Loucy (cell line): ENCODE measurements at regions not wholly inside any gene's neighbourhood (a gene's known extent, or its start where the extent isn't known, plus 50 kb on each side); places are given as distances from the start of the nearest gene placed in this dataset.
"Not testable (repeated sequence)": the region's sequence is repeated elsewhere in the genome, so short reads cannot be mapped to it uniquely, and the experiment has no call there.

Experiments
- H2AFZ ChIP-seq: fragments of 200-600 bp; sonication (generic); 2 replicates; pipeline ENCODE4 v1.6.0; 2016; ENCODE audit warnings: antibody characterized with exemption, mild to moderate bottlenecking, low read length, moderate library complexity
- H3F3A ChIP-seq: fragments of 200-600 bp; 2 replicates; pipeline ENCODE4 v1.6.0; 2016; ENCODE audit warnings: antibody characterized with exemption, low read depth, mild to moderate bottlenecking
- H3K27me3 ChIP-seq: fragments of 200-600 bp; sonication (generic); 2 replicates; pipeline ENCODE4 v1.6.1; 2014; ENCODE audit warnings: low read length, mild to moderate bottlenecking; ENCODE audit not compliant: insufficient read depth, poor library complexity, severe bottlenecking
- H3K36me3 ChIP-seq: fragments of 200-600 bp; sonication (generic); 2 replicates; pipeline ENCODE4 v1.6.1; 2016; ENCODE audit warnings: low read length; ENCODE audit not compliant: insufficient read depth
- H3K4me1 ChIP-seq: fragments of 200-600 bp; sonication (generic); 2 replicates; pipeline ENCODE4 v1.5.1; 2014; ENCODE audit warnings: low read length, mild to moderate bottlenecking; ENCODE audit not compliant: insufficient read depth, poor library complexity, severe bottlenecking
- H3K4me2 ChIP-seq: fragments of 200-600 bp; sonication (generic); 2 replicates; pipeline ENCODE4 v1.6.0; 2014; ENCODE audit warnings: antibody characterized with exemption, low read length, low read depth, mild to moderate bottlenecking; ENCODE audit not compliant: poor library complexity, severe bottlenecking
- H3K4me3 ChIP-seq: fragments of 200-600 bp; sonication (generic); 2 replicates; pipeline ENCODE4 v1.5.1; 2014; ENCODE audit warnings: low read length, mild to moderate bottlenecking, mixed read lengths; ENCODE audit not compliant: poor library complexity, severe bottlenecking
- H3K79me2 ChIP-seq: fragments of 200-600 bp; sonication (generic); 2 replicates; pipeline ENCODE4 v1.6.1; 2014; ENCODE audit warnings: low read length; ENCODE audit not compliant: insufficient read depth
- H3K9ac ChIP-seq: fragments of 200-600 bp; sonication (generic); 2 replicates; pipeline ENCODE4 v1.6.0; 2014; ENCODE audit warnings: mild to moderate bottlenecking, low read depth, low read length, moderate library complexity; ENCODE audit not compliant: poor library complexity, severe bottlenecking
- H3K9me2 ChIP-seq: fragments of 200-600 bp; sonication (generic); replicated peaks from 2 replicates; pipeline ENCODE4 v1.6.1; 2016; ENCODE audit warnings: low read depth, low read length, mixed read lengths
- H3K9me3 ChIP-seq: fragments of 200-600 bp; sonication (generic); 2 replicates; pipeline ENCODE4 v1.6.1; 2014; ENCODE audit warnings: mild to moderate bottlenecking, antibody characterized with exemption, low read length, low read depth; ENCODE audit not compliant: insufficient read depth
- H4K20me1 ChIP-seq: fragments of 200-600 bp; sonication (generic); 2 replicates; pipeline ENCODE4 v1.6.0; 2014; ENCODE audit warnings: antibody characterized with exemption, low read length, mild to moderate bottlenecking; ENCODE audit not compliant: insufficient read depth, poor library complexity, severe bottlenecking
- CTCF ChIP-seq: fragments of 200-600 bp; sonication (generic); conservative IDR thresholded peaks from 2 replicates; pipeline ENCODE4 v1.5.1; 2014; ENCODE audit warnings: mild to moderate bottlenecking, antibody characterized with exemption, low read length
- EZH2phosphoT487 ChIP-seq: fragments of 200-600 bp; IDR thresholded peaks from 2 replicates; pipeline ENCODE4 v1.6.1; 2018; ENCODE audit warnings: antibody characterized with exemption, mild to moderate bottlenecking, moderate library complexity, borderline replicate concordance

GRCh38 chr13:93037780-93038179, 188.8 kb upstream of the GPC6 start:
- no peaks in the 10 kb centered on the region for H4K20me1 ChIP-seq
- no peaks in the 10 kb centered on the region for H3K36me3 ChIP-seq
- no peaks in the 10 kb centered on the region for H3F3A ChIP-seq
- no peak overlapping the region for H3K9ac ChIP-seq
- H3K4me1 ChIP-seq: no peaks in the 10 kb centered on the region
- TF ChIP-seq EZH2phosphoT487 (no peak), CTCF (no peak)
- no peak overlapping the region for H3K4me2 ChIP-seq
- H3K4me3 ChIP-seq: no peak overlapping the region
- no peaks in the 10 kb centered on the region for H3K27me3 ChIP-seq
- H3K9me3 ChIP-seq: no peaks in the 10 kb centered on the region
- H3K79me2 ChIP-seq: no peaks in the 10 kb centered on the region
- no peaks in the 10 kb centered on the region for H3K9me2 ChIP-seq
- no peak overlapping the region for H2AFZ ChIP-seq

GRCh38 chr13:93038187-93038586, 188.4 kb upstream of the GPC6 start:
- H3K9me2 ChIP-seq: no peaks in the 10 kb centered on the region

GRCh38 chr13:93039131-93039530, 187.5 kb upstream of the GPC6 start:
- Histone ChIP-seq H3K27me3 (no peaks in the 10 kb centered on the region), H3K4me2 (no peak overlapping the region), H3K9ac (no peak overlapping the region), H3K4me1 (no peaks in the 10 kb centered on the region), H3K4me3 (no peak overlapping the region), H3K9me3 (no peaks in the 10 kb centered on the region), H3K9me2 (no peaks in the 10 kb centered on the region), H2AFZ (no peak overlapping the region), H3F3A (no peaks in the 10 kb centered on the region), H4K20me1 (no peaks in the 10 kb centered on the region), H3K36me3 (no peaks in the 10 kb centered on the region), H3K79me2 (no peaks in the 10 kb centered on the region)
- TF ChIP-seq EZH2phosphoT487 (no peak), CTCF (no peak)

More at GRCh38 chr13:93038187-93038586, 188.4 kb upstream of the GPC6 start:
- no peak overlapping the region for H3K4me3 ChIP-seq
- H3K27me3 ChIP-seq: no peaks in the 10 kb centered on the region
- no peaks in the 10 kb centered on the region for H3K36me3 ChIP-seq
- no peaks in the 10 kb centered on the region for H3K79me2 ChIP-seq
- H3K4me2 ChIP-seq: no peak overlapping the region
- H3K9me3 ChIP-seq: no peaks in the 10 kb centered on the region
- no peaks in the 10 kb centered on the region for H3F3A ChIP-seq
- TF ChIP-seq CTCF (no peak), EZH2phosphoT487 (no peak)
- H3K4me1 ChIP-seq: no peaks in the 10 kb centered on the region
- H3K9ac ChIP-seq: no peak overlapping the region
- H2AFZ ChIP-seq: no peak overlapping the region
- no peaks in the 10 kb centered on the region for H4K20me1 ChIP-seq

- not testable (repeated sequence) for H3K9me3 ChIP-seq, H3K4me3 ChIP-seq, H4K20me1 ChIP-seq, H3K79me2 ChIP-seq, H2AFZ ChIP-seq, H3K4me2 ChIP-seq, H3K36me3 ChIP-seq, H3K9ac ChIP-seq, H3K9me2 ChIP-seq, H3K27me3 ChIP-seq, H3K4me1 ChIP-seq, H3F3A ChIP-seq
Observed at GRCh38 chr13:93041566-93041965, 185.0 kb upstream of the GPC6 start.
